ENCODE measurements at regions not wholly inside any gene's neighbourhood (a gene's known extent, or its start where the extent isn't known, plus 50 kb on each side); places are given as distances from the start of the nearest gene placed in this dataset.

DNA sequence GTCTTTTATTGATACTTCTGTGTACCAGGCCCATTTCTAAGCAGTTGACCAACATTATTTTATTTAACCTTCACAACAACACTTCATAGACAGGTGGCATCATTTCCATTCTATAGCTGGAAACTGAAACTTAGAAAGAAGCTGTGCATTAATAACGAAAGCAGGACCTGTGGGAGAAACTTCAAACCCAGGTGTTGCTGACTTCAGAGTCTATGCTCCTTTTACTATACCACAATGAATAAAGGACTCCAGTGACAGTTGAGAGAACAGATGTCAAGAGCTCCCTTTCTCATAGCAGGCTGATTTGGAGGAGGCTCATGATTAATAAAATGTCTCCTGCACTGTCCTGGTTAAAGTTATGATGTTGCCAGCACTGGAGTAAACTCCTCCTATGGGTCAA is 56.6 kb upstream of the POU3F2 start:
- ATAC-seq (no peak), DNase-seq (no peak)
- intact Hi-C loops (cut with DNase I), result no loop called here
- Histone ChIP-seq H3K4me3 (no peak overlapping the region), H3K27me3 (peaks cover 0 to 4% of the 10 kb centered on the region in 2 donors), H3K27ac (no peak overlapping the region), H3K9me3 (no peaks in the 10 kb centered on the region), H3K36me3 (no peaks in the 10 kb centered on the region), H3K4me1 (no peaks in the 10 kb centered on the region)
- TF ChIP-seq, protein P1, sequence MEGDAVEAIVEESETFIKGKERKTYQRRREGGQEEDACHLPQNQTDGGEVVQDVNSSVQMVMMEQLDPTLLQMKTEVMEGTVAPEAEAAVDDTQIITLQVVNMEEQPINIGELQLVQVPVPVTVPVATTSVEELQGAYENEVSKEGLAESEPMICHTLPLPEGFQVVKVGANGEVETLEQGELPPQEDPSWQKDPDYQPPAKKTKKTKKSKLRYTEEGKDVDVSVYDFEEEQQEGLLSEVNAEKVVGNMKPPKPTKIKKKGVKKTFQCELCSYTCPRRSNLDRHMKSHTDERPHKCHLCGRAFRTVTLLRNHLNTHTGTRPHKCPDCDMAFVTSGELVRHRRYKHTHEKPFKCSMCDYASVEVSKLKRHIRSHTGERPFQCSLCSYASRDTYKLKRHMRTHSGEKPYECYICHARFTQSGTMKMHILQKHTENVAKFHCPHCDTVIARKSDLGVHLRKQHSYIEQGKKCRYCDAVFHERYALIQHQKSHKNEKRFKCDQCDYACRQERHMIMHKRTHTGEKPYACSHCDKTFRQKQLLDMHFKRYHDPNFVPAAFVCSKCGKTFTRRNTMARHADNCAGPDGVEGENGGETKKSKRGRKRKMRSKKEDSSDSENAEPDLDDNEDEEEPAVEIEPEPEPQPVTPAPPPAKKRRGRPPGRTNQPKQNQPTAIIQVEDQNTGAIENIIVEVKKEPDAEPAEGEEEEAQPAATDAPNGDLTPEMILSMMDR (IDR thresholded peaks at IDR 0.05), result no peak

DNA sequence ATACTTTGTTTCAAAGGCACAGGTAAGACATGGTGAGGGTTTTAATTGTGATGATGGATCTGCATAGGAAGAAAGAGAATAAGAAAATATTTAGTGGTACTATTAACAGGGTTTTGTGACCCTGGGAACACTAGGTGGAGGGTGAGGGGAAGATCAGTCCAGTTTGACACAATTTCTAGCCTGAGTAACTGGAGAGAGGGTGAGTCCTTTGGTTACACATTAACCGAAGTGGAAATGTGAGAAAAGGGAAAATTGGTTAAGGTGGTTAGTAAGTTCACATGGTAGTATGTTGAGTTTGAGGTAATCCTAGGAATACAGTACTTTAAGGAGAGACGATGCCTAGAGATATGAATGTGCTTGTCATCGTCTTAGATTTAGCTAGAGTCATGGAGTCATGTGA is 54.8 kb upstream of the POU3F2 start:
- Histone ChIP-seq H3K27me3 (peaks cover 0 to 8% of the 10 kb centered on the region in 2 donors), H3K4me1 (no peaks in the 10 kb centered on the region), H3K36me3 (no peaks in the 10 kb centered on the region), H3K9me3 (no peaks in the 10 kb centered on the region), H3K4me3 (no peak overlapping the region), H3K27ac (no peak overlapping the region)
- TF ChIP-seq, protein P1 (IDR thresholded peaks at IDR 0.05), result no peak
- intact Hi-C loops (cut with DNase I), result no loop called here
- DNase-seq, result peak in 1 of 4 donors; percentile 1
- no peak for ATAC-seq

DNA sequence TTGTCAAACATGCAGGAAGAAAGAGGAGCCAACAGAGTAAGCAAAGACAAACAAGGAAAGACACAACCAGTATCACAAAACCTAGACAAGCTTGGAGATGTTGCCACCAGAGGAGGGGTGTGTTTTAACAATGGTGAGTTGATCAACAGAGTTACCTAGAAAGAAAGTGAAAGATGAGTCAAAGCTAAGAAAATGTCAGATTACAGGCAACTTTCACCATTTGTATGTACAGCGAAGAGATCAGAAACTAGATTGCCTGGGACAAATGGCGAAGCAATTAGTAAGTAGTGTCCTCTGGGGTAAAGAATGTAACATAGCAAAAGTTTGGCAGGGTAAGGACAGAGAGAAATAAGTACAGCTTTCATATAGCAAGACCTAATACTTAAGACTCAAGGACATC is 51.6 kb upstream of the POU3F2 start:
- no peaks in the 10 kb centered on the region for H3K4me1 ChIP-seq
- intact Hi-C loops (cut with DNase I), result no loop called here

DNA sequence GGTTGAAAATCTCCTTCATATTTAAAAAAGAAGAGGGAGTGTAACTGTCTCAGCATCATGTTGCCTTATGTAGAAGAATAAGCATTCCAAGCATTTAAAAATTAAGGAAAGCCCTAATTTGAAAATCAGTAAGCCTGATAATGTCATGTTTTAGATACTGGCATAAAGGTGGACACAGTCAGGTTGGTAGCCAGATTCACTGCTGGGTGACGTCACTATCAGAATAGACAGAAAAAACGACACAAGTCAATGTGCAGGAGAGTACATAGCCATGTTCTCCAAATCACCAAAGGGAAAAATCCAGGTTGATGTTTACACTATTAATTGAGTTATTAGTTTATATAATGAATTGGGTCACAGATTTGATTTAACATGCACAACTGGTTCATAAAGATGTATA is 50.8 kb upstream of the POU3F2 start:
- Histone ChIP-seq H3K27me3 (peaks cover 4 to 36% of the 10 kb centered on the region in 2 donors), H3K27ac (no peak overlapping the region), H3K9me3 (no peaks in the 10 kb centered on the region), H3K4me1 (no peaks in the 10 kb centered on the region), H3K36me3 (no peaks in the 10 kb centered on the region), H3K4me3 (no peak overlapping the region)
- DNase-seq, result no peak
- no peak for ATAC-seq
- TF ChIP-seq, protein P1 (IDR thresholded peaks at IDR 0.05), result no peak
- intact Hi-C loops (cut with DNase I), result no loop called here

More for the DNA sequence above, 51.6 kb upstream of the POU3F2 start:
- H3K27me3 ChIP-seq, result peaks cover 0 to 30% of the 10 kb centered on the region in 2 donors
- no peaks in the 10 kb centered on the region for H3K36me3 ChIP-seq
- H3K4me3 ChIP-seq, result no peak overlapping the region
- DNase-seq (no peak), ATAC-seq (no peak)
- TF ChIP-seq, protein P1 (IDR thresholded peaks at IDR 0.05), result no peak
- H3K27ac ChIP-seq, result no peak overlapping the region
- no peaks in the 10 kb centered on the region for H3K9me3 ChIP-seq

Small RNAs in the stretch of these regions (microRNA-seq; reads per million reads assigned to microRNA genes)
- gene MIR2113, result 0 reads per million in 2 donors

All from left lung (tissue), 4 donors.